Posterior cingulate gyrus (tissue), 11 donors: ENCODE measurements at regions not wholly inside any gene's neighbourhood (a gene's known extent, or its start where the extent isn't known, plus 50 kb on each side); places are given as distances from the start of the nearest gene placed in this dataset.
"Not testable (repeated sequence)": the region's sequence is repeated elsewhere in the genome, so short reads cannot be mapped to it uniquely, and the experiment has no call there.

Source experiments
- DNase-seq, 10 donors: peaks; one replicate each; pipeline versions ENCODE4 v3.0.0 to v3.0.0-alpha.2; 2020 to 2021; ENCODE audit warnings: mixed read lengths in 3 of 10
- intact Hi-C: fragments of 100-400 bp; cut with DNase I; formaldehyde crosslinking; loops from one replicate; pipeline ENCODE4 v1.15.1; 2023

GRCh38 chr14:37970696-37971095 is 237.0 kb upstream of the SSTR1 start:
- no peak for DNase-seq
- intact Hi-C loops = no loop called here

- intact Hi-C loops = no loop called here
Observed at GRCh38 chr14:37972941-37973887, 234.5 kb upstream of the SSTR1 start.

GRCh38 chr14:37974421-37974820 is 233.3 kb upstream of the SSTR1 start:
- no peak for DNase-seq
- intact Hi-C loops = no loop called here

More at GRCh38 chr14:37972941-37973887, 234.5 kb upstream of the SSTR1 start:
- no peak for DNase-seq

- no peak for DNase-seq
- intact Hi-C loops = no loop called here
Observed at GRCh38 chr14:37977481-37977880, 230.2 kb upstream of the SSTR1 start.

- intact Hi-C loops = loop anchor here (10.0 kb wide), 2 partner anchors 879 to 1029 kb away; no protein-coding TSS in a partner anchor
- DNase-seq = peak in 6 of 10 donors; percentile 15 to 58 (median 31)
Observed at GRCh38 chr14:37985826-37986470, 221.8 kb upstream of the SSTR1 start.

GRCh38 chr14:37988472-37988871 is 219.2 kb upstream of the SSTR1 start:
- DNase-seq = no peak
- intact Hi-C loops = loop anchor here (10.0 kb wide), 2 partner anchors 876 to 1026 kb away; no protein-coding TSS in a partner anchor

GRCh38 chr14:37991027-37991426 is 216.7 kb upstream of the SSTR1 start:
- no peak for DNase-seq
- intact Hi-C loops = no loop called here

GRCh38 chr14:37992499-37992898 is 215.2 kb upstream of the SSTR1 start:
- DNase-seq = no peak
- intact Hi-C loops = no loop called here

GRCh38 chr14:37994846-37995372 is 212.8 kb upstream of the SSTR1 start:
- no peak for DNase-seq
- intact Hi-C loops = no loop called here

GRCh38 chr14:37997017-37997416 is 210.7 kb upstream of the SSTR1 start:
- DNase-seq = no peak
- intact Hi-C loops = no loop called here

- DNase-seq = no peak
- intact Hi-C loops = no loop called here
Observed at GRCh38 chr14:38000340-38000739, 207.4 kb upstream of the SSTR1 start.

- intact Hi-C loops = no loop called here
- no peak for DNase-seq
Observed at GRCh38 chr14:38001501-38001900, 206.2 kb upstream of the SSTR1 start.

GRCh38 chr14:38003746-38004609 is 203.7 kb upstream of the SSTR1 start:
- intact Hi-C loops = no loop called here

GRCh38 chr14:38004610-38004879 is 203.2 kb upstream of the SSTR1 start:
- no peak for DNase-seq
- intact Hi-C loops = no loop called here

More at GRCh38 chr14:38003746-38004609, 203.7 kb upstream of the SSTR1 start:
- DNase-seq = no peak

GRCh38 chr14:38011156-38011555 is 196.5 kb upstream of the SSTR1 start:
- DNase-seq, intact Hi-C loops: not testable (repeated sequence)

- DNase-seq = no peak
- intact Hi-C loops = no loop called here
Observed at GRCh38 chr14:38012056-38012455, 195.6 kb upstream of the SSTR1 start.

GRCh38 chr14:38016497-38016896 is 191.2 kb upstream of the SSTR1 start:
- no peak for DNase-seq
- intact Hi-C loops = no loop called here

GRCh38 chr14:38021861-38022260 is 185.8 kb upstream of the SSTR1 start:
- intact Hi-C loops = no loop called here
- DNase-seq = no peak

- intact Hi-C loops = no loop called here
- no peak for DNase-seq
Observed at GRCh38 chr14:38022775-38023174, 184.9 kb upstream of the SSTR1 start.

GRCh38 chr14:38038171-38038570 is 169.5 kb upstream of the SSTR1 start:
- intact Hi-C loops = no loop called here
- DNase-seq = no peak

- intact Hi-C loops = no loop called here
- DNase-seq = no peak
Observed at GRCh38 chr14:38038986-38039385, 168.7 kb upstream of the SSTR1 start.
